ENCODE measurements at regions not wholly inside any gene's neighbourhood (a gene's known extent, or its start where the extent isn't known, plus 50 kb on each side); places are given as distances from the start of the nearest gene placed in this dataset.

DNA sequence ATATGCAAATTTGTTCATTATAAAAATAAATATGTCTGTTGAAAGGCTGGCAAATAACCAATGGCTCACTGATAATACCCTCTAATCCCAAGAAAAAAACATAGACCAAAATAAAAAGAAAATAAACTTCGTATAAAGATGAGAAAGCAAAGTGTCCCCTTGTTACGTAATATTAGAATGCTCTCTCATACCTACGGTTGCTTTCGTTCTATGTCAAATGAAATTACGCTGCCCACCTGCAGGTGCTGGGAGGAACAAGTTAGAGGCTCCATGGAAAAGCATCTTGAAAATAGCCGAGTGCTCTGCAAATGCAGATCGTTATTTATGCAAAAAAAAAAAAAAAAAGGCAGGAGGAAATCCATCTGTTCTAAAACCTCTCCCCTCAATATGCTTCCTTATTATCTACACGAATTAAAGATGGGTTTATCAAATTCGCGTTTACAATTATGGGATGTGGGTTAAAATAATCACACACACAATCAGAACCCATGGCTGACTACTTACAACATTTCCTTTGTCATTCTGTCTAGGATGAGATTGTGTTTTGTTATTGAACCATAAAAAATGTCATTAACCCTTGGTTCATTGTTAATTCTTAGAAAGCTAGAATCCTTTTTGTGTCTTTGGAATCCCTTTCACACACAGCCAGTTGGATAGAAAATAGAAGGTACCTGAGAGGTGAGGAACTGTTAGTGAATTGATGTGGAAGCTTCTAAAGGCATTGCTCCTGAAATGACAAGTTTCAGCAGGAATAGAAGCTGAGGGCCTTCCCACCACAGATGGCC, 268.6 kb downstream of the SETD4 start:
- TF ChIP-seq, protein P1, sequence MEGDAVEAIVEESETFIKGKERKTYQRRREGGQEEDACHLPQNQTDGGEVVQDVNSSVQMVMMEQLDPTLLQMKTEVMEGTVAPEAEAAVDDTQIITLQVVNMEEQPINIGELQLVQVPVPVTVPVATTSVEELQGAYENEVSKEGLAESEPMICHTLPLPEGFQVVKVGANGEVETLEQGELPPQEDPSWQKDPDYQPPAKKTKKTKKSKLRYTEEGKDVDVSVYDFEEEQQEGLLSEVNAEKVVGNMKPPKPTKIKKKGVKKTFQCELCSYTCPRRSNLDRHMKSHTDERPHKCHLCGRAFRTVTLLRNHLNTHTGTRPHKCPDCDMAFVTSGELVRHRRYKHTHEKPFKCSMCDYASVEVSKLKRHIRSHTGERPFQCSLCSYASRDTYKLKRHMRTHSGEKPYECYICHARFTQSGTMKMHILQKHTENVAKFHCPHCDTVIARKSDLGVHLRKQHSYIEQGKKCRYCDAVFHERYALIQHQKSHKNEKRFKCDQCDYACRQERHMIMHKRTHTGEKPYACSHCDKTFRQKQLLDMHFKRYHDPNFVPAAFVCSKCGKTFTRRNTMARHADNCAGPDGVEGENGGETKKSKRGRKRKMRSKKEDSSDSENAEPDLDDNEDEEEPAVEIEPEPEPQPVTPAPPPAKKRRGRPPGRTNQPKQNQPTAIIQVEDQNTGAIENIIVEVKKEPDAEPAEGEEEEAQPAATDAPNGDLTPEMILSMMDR (conservative IDR thresholded peaks at IDR 0.05; ENCODE audit: low read length), result no peak
- H3K4me3 ChIP-seq (ENCODE audit: low read length), result no peak overlapping the region
- no peak for DNase-seq (ENCODE audit: low read depth)

GRCh38 chr21:35783721-35784120, 276.6 kb downstream of the SETD4 start:
- DNase-seq (ENCODE audit: low read depth), result no peak
- no peak overlapping the region for H3K4me3 ChIP-seq (ENCODE audit: low read length)
- TF ChIP-seq, protein P1 (conservative IDR thresholded peaks at IDR 0.05; ENCODE audit: low read length), result no peak

- H3K4me3 ChIP-seq (ENCODE audit: low read length), result no peak overlapping the region
- DNase-seq (ENCODE audit: low read depth), result no peak
- TF ChIP-seq, protein P1 (conservative IDR thresholded peaks at IDR 0.05; ENCODE audit: low read length), result no peak
Observed at GRCh38 chr21:35782667-35783066, 277.7 kb downstream of the SETD4 start.

DNA sequence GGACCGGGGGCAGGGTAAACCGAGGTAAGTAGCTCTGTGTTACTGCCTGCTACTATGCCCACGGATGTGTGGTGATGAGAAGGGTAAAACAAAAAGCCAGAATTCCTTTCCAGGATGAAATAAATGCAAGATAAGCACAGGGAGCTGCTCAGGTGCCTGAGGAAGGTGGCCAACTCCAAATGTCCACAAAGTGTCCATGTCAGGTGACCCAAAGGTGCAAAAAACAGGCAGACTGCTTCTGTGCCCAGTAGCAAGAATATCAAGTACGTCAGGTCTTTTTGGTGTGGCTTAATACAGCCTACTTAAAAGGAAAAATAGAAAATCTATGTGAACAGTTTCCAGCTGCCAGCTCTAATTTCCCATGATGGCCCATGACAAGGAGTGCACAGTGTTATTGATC, 279.3 kb downstream of the SETD4 start:
- no peak for DNase-seq (ENCODE audit: low read depth)
- no peak overlapping the region for H3K4me3 ChIP-seq (ENCODE audit: low read length)
- TF ChIP-seq, protein P1 (conservative IDR thresholded peaks at IDR 0.05; ENCODE audit: low read length), result no peak

- DNase-seq (ENCODE audit: low read depth), result peak; percentile 92
- no peak overlapping the region for H3K4me3 ChIP-seq (ENCODE audit: low read length)
- TF ChIP-seq, protein P1 (conservative IDR thresholded peaks at IDR 0.05; ENCODE audit: low read length), result no peak
Observed at GRCh38 chr21:35779690-35780570, 280.4 kb downstream of the SETD4 start.

DNA sequence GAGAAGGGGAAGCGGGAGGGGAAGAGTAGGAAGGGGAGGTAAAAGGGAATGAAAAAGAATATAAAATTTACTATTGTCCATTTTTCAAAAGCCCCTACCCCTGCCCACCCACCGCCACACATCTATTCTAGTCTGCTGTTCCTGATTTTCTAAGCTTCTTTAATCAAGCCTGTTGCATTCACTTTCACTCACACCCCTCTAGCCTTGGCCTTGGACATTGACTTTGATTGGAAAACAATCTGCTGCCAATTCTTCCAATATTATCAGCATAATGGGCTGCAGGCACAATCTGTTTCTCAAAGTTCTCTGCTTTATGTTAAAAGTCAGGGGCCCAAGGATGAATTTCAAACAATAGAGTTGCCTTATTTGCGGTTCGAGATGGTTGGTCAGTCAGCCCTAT, 281.2 kb downstream of the SETD4 start:
- TF ChIP-seq, protein P1 (conservative IDR thresholded peaks at IDR 0.05; ENCODE audit: low read length), result no peak
- DNase-seq (ENCODE audit: low read depth), result no peak

More for the DNA sequence above, 281.2 kb downstream of the SETD4 start:
- no peak overlapping the region for H3K4me3 ChIP-seq (ENCODE audit: low read length)
